ENCODE measurements at regions not wholly inside any gene's neighbourhood (a gene's known extent, or its start where the extent isn't known, plus 50 kb on each side); places are given as distances from the start of the nearest gene placed in this dataset.
A peak's percentile ranks its signal among the peaks of the same experiment; 100 is the strongest.
"Not testable (repeated sequence)": the region's sequence is repeated elsewhere in the genome, so short reads cannot be mapped to it uniquely, and the experiment has no call there.

GRCh38 chr10:133785846-133786602 lies 159.4 kb upstream of the FRG2B start:
- not testable (repeated sequence) for H3K27me3 ChIP-seq (ENCODE audit: control insufficient read depth in 3 of 3, insufficient read depth in 3 of 3, low read length in 2 of 3); H3K4me3 ChIP-seq; ATAC-seq (ENCODE audit: insufficient read depth, low FRiP score); H3K9me3 ChIP-seq (ENCODE audit: control insufficient read depth in 4 of 4, insufficient read depth in 3 of 4, low read length in 3 of 4); DNase-seq; H3K27ac ChIP-seq (ENCODE audit: low read depth in 1 of 2, low read length in 1 of 2); H3K9ac ChIP-seq (ENCODE audit: insufficient read depth in 1 of 2, low read length in 2 of 2); H3K36me3 ChIP-seq (ENCODE audit: control insufficient read depth in 4 of 4, insufficient read depth in 4 of 4, low read length in 4 of 4); H3K4me1 ChIP-seq (ENCODE audit: control insufficient read depth in 5 of 5, insufficient read depth in 5 of 5, low read length in 5 of 5)
- WGBS, 2 donors, result 71 to 76% methylated on average over 33 to 49 of the region's 85 CpGs

GRCh38 chr10:133785178-133785577 lies 158.6 kb upstream of the FRG2B start:
- H3K9ac ChIP-seq (ENCODE audit: insufficient read depth in 1 of 2, low read length in 2 of 2); H3K4me1 ChIP-seq (ENCODE audit: control insufficient read depth in 5 of 5, insufficient read depth in 5 of 5, low read length in 5 of 5); H3K9me3 ChIP-seq (ENCODE audit: control insufficient read depth in 4 of 4, insufficient read depth in 3 of 4, low read length in 3 of 4); H3K4me3 ChIP-seq; DNase-seq; H3K36me3 ChIP-seq (ENCODE audit: control insufficient read depth in 4 of 4, insufficient read depth in 4 of 4, low read length in 4 of 4); H3K27ac ChIP-seq (ENCODE audit: low read depth in 1 of 2, low read length in 1 of 2); H3K27me3 ChIP-seq (ENCODE audit: control insufficient read depth in 3 of 3, insufficient read depth in 3 of 3, low read length in 2 of 3); ATAC-seq (ENCODE audit: insufficient read depth, low FRiP score): not testable (repeated sequence)
- 66 to 87% methylated on average over 3 of the region's 5 CpGs for whole genome bisulfite sequencing, 2 donors

GRCh38 chr10:133765308-133765707 lies 138.7 kb upstream of the FRG2B start:
- not testable (repeated sequence) for H3K27me3 ChIP-seq (ENCODE audit: control insufficient read depth in 3 of 3, insufficient read depth in 3 of 3, low read length in 2 of 3); ATAC-seq (ENCODE audit: insufficient read depth, low FRiP score); H3K36me3 ChIP-seq (ENCODE audit: control insufficient read depth in 4 of 4, insufficient read depth in 4 of 4, low read length in 4 of 4); H3K4me3 ChIP-seq; H3K4me1 ChIP-seq (ENCODE audit: control insufficient read depth in 5 of 5, insufficient read depth in 5 of 5, low read length in 5 of 5); DNase-seq; H3K9ac ChIP-seq (ENCODE audit: insufficient read depth in 1 of 2, low read length in 2 of 2); H3K27ac ChIP-seq (ENCODE audit: low read depth in 1 of 2, low read length in 1 of 2); H3K9me3 ChIP-seq (ENCODE audit: control insufficient read depth in 4 of 4, insufficient read depth in 3 of 4, low read length in 3 of 4)
- WGBS, 2 donors, result 66 to 100% methylated on average over 1 of the region's 1 CpG

- not testable (repeated sequence) for ATAC-seq (ENCODE audit: insufficient read depth, low FRiP score); H3K27me3 ChIP-seq (ENCODE audit: control insufficient read depth in 3 of 3, insufficient read depth in 3 of 3, low read length in 2 of 3); DNase-seq
Measured at GRCh38 chr10:133764823-133765209, 138.2 kb upstream of the FRG2B start.

GRCh38 chr10:133763875-133764822 lies 137.6 kb upstream of the FRG2B start:
- WGBS, 2 donors, result 83 to 84% methylated on average over 6 of the region's 6 CpGs
- DNase-seq, result peak in 1 of 3 donors; percentile 0
- not testable (repeated sequence) for H3K9me3 ChIP-seq (ENCODE audit: control insufficient read depth in 4 of 4, insufficient read depth in 3 of 4, low read length in 3 of 4); H3K27me3 ChIP-seq (ENCODE audit: control insufficient read depth in 3 of 3, insufficient read depth in 3 of 3, low read length in 2 of 3); H3K27ac ChIP-seq (ENCODE audit: low read depth in 1 of 2, low read length in 1 of 2); H3K9ac ChIP-seq (ENCODE audit: insufficient read depth in 1 of 2, low read length in 2 of 2); H3K36me3 ChIP-seq (ENCODE audit: control insufficient read depth in 4 of 4, insufficient read depth in 4 of 4, low read length in 4 of 4); H3K4me3 ChIP-seq; ATAC-seq (ENCODE audit: insufficient read depth, low FRiP score); H3K4me1 ChIP-seq (ENCODE audit: control insufficient read depth in 5 of 5, insufficient read depth in 5 of 5, low read length in 5 of 5)

More at GRCh38 chr10:133764823-133765209, 138.2 kb upstream of the FRG2B start:
- not testable (repeated sequence) for H3K9me3 ChIP-seq (ENCODE audit: control insufficient read depth in 4 of 4, insufficient read depth in 3 of 4, low read length in 3 of 4); H3K4me1 ChIP-seq (ENCODE audit: control insufficient read depth in 5 of 5, insufficient read depth in 5 of 5, low read length in 5 of 5); H3K4me3 ChIP-seq; H3K9ac ChIP-seq (ENCODE audit: insufficient read depth in 1 of 2, low read length in 2 of 2); H3K36me3 ChIP-seq (ENCODE audit: control insufficient read depth in 4 of 4, insufficient read depth in 4 of 4, low read length in 4 of 4); H3K27ac ChIP-seq (ENCODE audit: low read depth in 1 of 2, low read length in 1 of 2)
- WGBS, 2 donors, result no CpG with 5 or more reads among the region's 2 CpGs

- not testable (repeated sequence) for H3K27me3 ChIP-seq (ENCODE audit: control insufficient read depth in 3 of 3, insufficient read depth in 3 of 3, low read length in 2 of 3); H3K9ac ChIP-seq (ENCODE audit: insufficient read depth in 1 of 2, low read length in 2 of 2); DNase-seq; H3K36me3 ChIP-seq (ENCODE audit: control insufficient read depth in 4 of 4, insufficient read depth in 4 of 4, low read length in 4 of 4); H3K4me1 ChIP-seq (ENCODE audit: control insufficient read depth in 5 of 5, insufficient read depth in 5 of 5, low read length in 5 of 5); H3K27ac ChIP-seq (ENCODE audit: low read depth in 1 of 2, low read length in 1 of 2); H3K9me3 ChIP-seq (ENCODE audit: control insufficient read depth in 4 of 4, insufficient read depth in 3 of 4, low read length in 3 of 4); H3K4me3 ChIP-seq
- no CpG with 5 or more reads among the region's 3 CpGs for WGBS, 2 donors
- peak; percentile 53 for ATAC-seq (ENCODE audit: insufficient read depth, low FRiP score)
Measured at GRCh38 chr10:133763190-133763589, 136.6 kb upstream of the FRG2B start.

GRCh38 chr10:133753545-133753944 lies 127.0 kb upstream of the FRG2B start:
- not testable (repeated sequence) for H3K36me3 ChIP-seq (ENCODE audit: control insufficient read depth in 4 of 4, insufficient read depth in 4 of 4, low read length in 4 of 4); H3K4me3 ChIP-seq; DNase-seq; H3K27ac ChIP-seq (ENCODE audit: low read depth in 1 of 2, low read length in 1 of 2); H3K9ac ChIP-seq (ENCODE audit: insufficient read depth in 1 of 2, low read length in 2 of 2); H3K27me3 ChIP-seq (ENCODE audit: control insufficient read depth in 3 of 3, insufficient read depth in 3 of 3, low read length in 2 of 3); H3K9me3 ChIP-seq (ENCODE audit: control insufficient read depth in 4 of 4, insufficient read depth in 3 of 4, low read length in 3 of 4); H3K4me1 ChIP-seq (ENCODE audit: control insufficient read depth in 5 of 5, insufficient read depth in 5 of 5, low read length in 5 of 5)
- peak; percentile 58 for ATAC-seq (ENCODE audit: insufficient read depth, low FRiP score)
- WGBS, 2 donors, result no CpG with 5 or more reads among the region's 39 CpGs

Data from lung (tissue), 9 donors.